Neuron (in vitro differentiated cells): ENCODE measurements at regions not wholly inside any gene's neighbourhood (a gene's known extent, or its start where the extent isn't known, plus 50 kb on each side); places are given as distances from the start of the nearest gene placed in this dataset.
"Not testable (repeated sequence)": the region's sequence is repeated elsewhere in the genome, so short reads cannot be mapped to it uniquely, and the experiment has no call there.

Source experiments
- H2AFZ ChIP-seq: one replicate; pipeline ENCODE4 v1.6.1; 2013; ENCODE audit warnings: low read depth, mild to moderate bottlenecking, inconsistent platforms, low read length, moderate library complexity
- H3K27me3 ChIP-seq: one replicate; pipeline ENCODE4 v1.6.1; 2013; ENCODE audit warnings: low read length; ENCODE audit not compliant: insufficient read depth
- H3K36me3 ChIP-seq: one replicate; pipeline ENCODE4 v1.6.1; 2013; ENCODE audit warnings: low read length; ENCODE audit not compliant: insufficient read depth
- H3K4me1 ChIP-seq: one replicate; pipeline ENCODE4 v1.6.1; 2013; ENCODE audit warnings: low read length; ENCODE audit not compliant: insufficient read depth
- H3K4me3 ChIP-seq: 2 replicates; pipeline ENCODE4 v1.5.1; 2013; ENCODE audit warnings: mild to moderate bottlenecking, low read length, moderate library complexity
- H3K9me3 ChIP-seq: one replicate; pipeline ENCODE4 v1.6.1; 2013; ENCODE audit warnings: low read length

DNA sequence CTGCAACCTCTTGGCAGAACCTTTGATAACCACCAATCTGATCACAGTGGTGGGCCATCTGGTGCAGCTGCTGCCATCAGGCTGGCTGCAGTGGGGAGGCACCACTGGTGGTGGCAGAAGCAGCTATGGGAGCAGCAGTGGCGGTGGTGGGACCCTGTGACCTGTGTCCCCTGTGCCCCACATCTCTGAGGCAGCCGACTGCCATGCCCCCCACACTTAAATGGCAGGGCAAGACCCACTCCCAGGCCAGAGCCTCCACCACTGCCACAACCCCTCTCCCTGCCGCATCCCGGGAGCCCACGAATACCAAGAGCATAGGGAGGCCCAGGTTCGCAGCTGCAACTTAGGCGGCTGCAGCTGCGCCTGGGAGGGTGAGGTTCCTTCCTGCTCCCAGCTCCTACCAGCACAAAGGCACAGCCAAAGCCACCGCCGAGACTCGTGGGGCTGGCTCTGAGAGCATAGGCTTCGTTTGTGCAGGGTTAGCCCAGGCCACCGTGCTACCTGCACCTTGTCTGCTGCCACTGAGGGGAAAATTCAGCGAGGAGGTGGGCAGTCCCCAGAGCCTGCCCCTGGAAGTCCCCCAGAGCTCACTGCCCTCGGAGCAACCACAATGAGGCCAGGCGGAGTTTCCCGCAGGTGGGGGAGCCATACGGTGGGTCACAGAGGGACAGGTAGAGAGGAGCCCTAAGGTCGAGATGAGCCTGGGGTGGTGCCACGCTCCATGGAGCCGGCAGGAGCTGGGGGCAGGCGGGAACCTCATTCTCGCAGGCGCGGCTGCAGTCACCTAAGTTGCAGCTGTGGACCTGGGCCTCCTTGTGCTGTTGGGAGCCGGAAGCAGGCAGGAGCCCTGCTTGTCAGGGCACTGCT is 518.7 kb downstream of the RWDD3 start:
- Histone ChIP-seq H2AFZ (no peak overlapping the region), H3K4me1 (no peaks in the 10 kb centered on the region), H3K27me3 (no peaks in the 10 kb centered on the region), H3K4me3 (no peak overlapping the region), H3K9me3 (peaks cover 2% of the 10 kb centered on the region), H3K36me3 (no peaks in the 10 kb centered on the region)

DNA sequence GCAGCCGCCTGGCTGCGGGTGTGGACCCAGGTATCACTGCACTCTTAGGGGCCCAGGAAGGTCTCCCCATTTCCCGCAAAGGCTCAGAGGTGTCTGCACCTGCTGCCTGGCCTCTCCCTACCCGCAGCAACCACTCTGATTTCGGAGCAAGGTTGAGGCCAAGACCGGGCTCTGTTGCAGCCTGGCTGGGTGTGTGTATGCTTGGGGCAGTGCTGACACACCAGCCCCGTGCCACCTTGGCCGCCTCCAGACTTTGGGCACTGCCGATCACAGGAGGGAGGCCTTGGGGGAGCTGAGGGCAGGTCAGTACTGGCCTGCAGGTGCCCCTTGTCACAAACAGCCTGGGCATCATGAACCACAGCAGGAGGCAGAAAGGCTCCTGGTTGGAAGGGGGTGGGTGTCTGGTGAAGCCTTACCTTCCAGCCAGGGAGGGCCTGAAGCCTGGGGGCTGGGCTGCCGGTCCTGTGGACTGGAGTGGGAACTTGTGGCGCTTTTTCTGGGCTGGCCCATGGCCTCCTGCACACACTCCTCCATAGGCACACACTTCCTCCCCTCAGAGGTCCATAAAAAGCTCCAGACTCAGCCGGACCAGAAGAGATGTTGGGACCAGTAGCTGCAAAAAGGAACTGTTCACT is 519.5 kb downstream of the RWDD3 start:
- Histone ChIP-seq H3K9me3 (peaks cover 2% of the 10 kb centered on the region), H3K4me3 (no peak overlapping the region), H2AFZ (no peak overlapping the region), H3K4me1 (no peaks in the 10 kb centered on the region), H3K36me3 (no peaks in the 10 kb centered on the region), H3K27me3 (no peaks in the 10 kb centered on the region)

DNA sequence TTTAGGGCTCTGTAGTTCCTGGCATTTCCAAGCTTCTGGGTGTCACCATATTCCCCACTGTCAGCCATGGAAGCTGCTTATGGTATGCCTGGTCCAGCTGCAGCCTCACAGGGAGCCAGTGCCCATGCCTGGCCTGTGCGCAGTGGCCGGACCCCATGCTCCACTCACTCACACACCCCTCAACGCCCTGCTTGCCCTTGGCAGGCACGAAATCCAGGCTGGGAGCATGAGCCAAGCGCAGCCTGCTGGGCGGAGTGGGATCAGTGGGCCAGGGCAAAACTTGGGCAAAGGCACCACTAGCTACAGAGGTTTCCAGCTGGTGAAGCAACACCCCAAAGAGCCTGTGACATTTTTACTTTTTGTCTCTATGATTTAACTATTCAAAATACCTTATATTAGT is 520.4 kb downstream of the RWDD3 start:
- Histone ChIP-seq H3K9me3 (peaks cover 2% of the 10 kb centered on the region), H3K27me3 (no peaks in the 10 kb centered on the region)

DNA sequence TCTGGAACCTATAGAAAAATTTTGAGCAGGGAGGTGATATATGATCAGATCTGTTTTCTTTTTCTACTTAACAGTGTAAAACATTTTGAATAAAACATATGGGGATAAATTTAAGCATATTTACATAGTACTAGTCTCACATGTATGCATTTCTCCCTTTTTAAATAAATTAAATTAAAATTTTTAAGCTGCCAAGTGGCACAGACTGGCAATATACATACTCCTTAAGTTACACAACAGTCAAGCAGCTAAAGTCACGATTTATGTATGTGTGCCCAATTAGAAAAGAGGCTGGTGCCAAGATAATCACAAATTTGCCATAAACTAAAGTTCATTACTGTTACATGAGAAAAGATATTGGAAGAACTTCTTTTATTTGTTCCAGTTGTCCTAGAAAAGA is 532.0 kb downstream of the RWDD3 start:
- no peaks in the 10 kb centered on the region for H3K36me3 ChIP-seq
- H2AFZ ChIP-seq, result no peak overlapping the region
- no peak overlapping the region for H3K4me3 ChIP-seq
- no peaks in the 10 kb centered on the region for H3K27me3 ChIP-seq
- H3K4me1 ChIP-seq, result no peaks in the 10 kb centered on the region
- no peaks in the 10 kb centered on the region for H3K9me3 ChIP-seq

More for the DNA sequence above, 520.4 kb downstream of the RWDD3 start:
- H3K4me3 ChIP-seq, result no peak overlapping the region
- no peaks in the 10 kb centered on the region for H3K4me1 ChIP-seq
- H3K36me3 ChIP-seq, result no peaks in the 10 kb centered on the region
- no peak overlapping the region for H2AFZ ChIP-seq

DNA sequence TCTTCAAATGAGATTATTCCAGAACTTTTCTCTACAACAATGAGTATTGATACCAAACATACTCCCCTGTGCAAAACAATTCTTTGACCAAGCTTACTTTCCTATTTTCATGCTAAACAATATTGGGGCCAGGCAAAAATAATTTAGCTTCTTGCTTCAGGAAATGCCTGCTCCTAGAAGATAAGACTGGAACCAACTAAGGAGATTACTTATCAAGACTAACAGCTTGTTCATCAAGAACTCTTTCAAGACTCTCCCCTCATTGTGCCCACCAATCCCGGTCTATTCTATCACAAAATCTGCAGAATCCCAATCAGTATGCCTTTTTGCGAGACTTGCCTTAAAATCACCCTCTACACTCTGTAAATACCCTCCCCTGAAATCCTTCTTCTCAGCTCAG is 536.6 kb downstream of the RWDD3 start:
- Histone ChIP-seq H3K27me3 (no peaks in the 10 kb centered on the region), H3K4me1 (no peaks in the 10 kb centered on the region), H3K36me3 (no peaks in the 10 kb centered on the region), H2AFZ (no peak overlapping the region), H3K9me3 (no peaks in the 10 kb centered on the region), H3K4me3 (no peak overlapping the region)

DNA sequence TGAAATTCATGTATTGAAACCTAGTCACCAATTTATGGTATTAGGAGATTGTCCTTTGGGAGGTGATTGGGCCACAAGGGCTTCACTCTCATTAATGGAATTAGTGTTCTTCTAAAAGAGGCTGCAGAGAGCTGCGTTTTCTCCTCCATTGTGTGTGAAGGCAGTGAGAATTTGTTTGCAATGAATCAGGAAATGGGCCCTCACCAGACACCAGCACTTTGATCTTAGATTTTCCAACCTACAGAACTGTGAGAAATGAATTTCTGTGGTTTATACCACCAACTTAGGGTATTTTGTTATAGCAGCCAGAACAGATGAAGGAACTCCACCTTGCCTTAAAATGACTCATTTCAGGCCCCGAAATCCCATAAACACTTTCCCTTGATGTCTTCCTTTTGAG is 544.2 kb downstream of the RWDD3 start:
- no peak overlapping the region for H3K4me3 ChIP-seq
- no peak overlapping the region for H2AFZ ChIP-seq
- H3K9me3 ChIP-seq, result no peaks in the 10 kb centered on the region
- peaks cover 11% of the 10 kb centered on the region for H3K4me1 ChIP-seq
- no peaks in the 10 kb centered on the region for H3K36me3 ChIP-seq
- H3K27me3 ChIP-seq, result no peaks in the 10 kb centered on the region

DNA sequence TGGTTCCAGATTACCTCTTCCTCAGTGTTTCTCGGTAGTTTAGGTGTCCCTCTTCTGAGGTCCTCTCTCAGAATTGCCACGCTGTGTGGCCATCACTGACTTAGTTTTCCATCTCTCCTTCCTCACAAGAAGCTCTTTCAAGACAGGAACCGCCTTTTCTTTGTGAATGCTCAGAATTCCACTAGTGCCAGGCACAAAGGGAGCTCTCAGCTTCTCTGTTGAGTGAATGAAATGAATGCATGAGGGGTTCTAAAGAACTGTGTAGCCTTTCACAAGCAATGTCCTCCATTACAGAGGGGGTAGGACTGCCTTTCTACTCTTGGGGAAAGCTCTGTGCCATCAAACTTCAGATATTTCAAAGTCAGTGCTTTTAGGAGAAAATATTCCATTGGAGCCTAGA is 546.8 kb downstream of the RWDD3 start:
- H3K36me3 ChIP-seq, result no peaks in the 10 kb centered on the region
- no peak overlapping the region for H2AFZ ChIP-seq
- H3K27me3 ChIP-seq, result no peaks in the 10 kb centered on the region
- H3K4me3 ChIP-seq, result no peak overlapping the region
- H3K4me1 ChIP-seq, result peaks cover 11% of the 10 kb centered on the region
- H3K9me3 ChIP-seq, result no peaks in the 10 kb centered on the region

DNA sequence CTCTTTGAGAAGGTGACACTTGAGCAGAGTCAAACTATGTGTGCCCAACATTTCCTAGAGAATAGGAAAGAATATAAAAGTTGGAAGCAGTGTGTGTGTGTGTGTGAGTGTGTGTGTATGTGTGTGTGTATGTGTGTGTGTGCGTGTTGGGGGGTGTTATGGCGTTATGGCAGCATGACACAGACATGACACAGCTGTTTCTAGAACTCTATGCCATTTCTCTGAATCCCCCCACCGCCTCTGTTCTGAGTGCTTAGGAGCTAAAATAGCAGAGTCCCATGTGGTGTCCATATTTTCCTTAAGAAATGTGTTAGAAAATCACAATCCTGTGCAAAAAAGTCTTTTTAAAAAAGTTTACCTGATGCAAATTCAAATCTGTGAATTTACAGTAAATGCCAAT is 556.1 kb downstream of the RWDD3 start:
- Histone ChIP-seq H3K4me1 (no peaks in the 10 kb centered on the region), H3K9me3 (no peaks in the 10 kb centered on the region), H3K27me3 (no peaks in the 10 kb centered on the region), H3K36me3 (no peaks in the 10 kb centered on the region), H2AFZ (no peak overlapping the region), H3K4me3 (no peak overlapping the region)

DNA sequence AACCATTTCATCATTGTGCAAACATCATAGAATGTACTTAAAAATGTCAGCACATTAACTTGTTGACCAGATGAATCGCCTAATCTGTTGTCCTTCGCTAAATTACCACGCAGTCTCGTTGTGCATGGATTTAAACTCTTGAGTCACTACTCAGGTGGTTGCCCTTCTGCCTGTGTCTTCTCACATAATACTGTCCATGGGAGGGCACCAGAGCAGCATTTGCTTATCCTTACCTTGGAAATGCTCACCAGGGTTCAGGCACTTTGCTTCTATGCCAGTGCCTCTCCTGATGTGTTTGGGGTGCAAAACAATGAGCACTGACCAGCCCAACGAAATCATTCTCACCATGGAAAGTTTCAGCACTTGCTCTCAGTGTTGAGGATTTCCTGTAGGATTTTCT is 559.9 kb downstream of the RWDD3 start:
- H3K9me3 ChIP-seq, result no peaks in the 10 kb centered on the region
- H3K27me3 ChIP-seq, result no peaks in the 10 kb centered on the region
- no peaks in the 10 kb centered on the region for H3K4me1 ChIP-seq
- no peak overlapping the region for H3K4me3 ChIP-seq
- no peak overlapping the region for H2AFZ ChIP-seq
- H3K36me3 ChIP-seq, result no peaks in the 10 kb centered on the region

DNA sequence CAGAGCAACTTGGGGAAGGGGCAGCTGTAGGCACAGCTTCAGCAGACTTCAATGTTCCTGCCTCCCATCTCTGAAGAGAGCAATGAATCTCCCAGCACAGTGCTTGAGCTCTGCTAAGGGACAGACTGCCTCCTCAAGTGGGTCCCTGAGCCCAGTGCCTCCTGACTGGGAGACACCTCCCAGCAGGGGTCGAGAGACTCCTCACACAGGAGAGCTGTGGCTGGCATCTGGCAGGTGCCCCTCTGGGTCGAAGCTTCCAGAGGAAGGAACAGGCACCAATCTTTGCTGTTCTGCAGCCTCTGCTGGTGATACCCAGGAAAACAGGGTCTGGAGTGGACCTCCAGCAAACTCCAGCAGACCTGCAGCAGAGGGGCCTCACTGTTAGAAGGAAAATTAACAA is 563.8 kb downstream of the RWDD3 start:
- H3K27me3 ChIP-seq, H2AFZ ChIP-seq: not testable (repeated sequence)

DNA sequence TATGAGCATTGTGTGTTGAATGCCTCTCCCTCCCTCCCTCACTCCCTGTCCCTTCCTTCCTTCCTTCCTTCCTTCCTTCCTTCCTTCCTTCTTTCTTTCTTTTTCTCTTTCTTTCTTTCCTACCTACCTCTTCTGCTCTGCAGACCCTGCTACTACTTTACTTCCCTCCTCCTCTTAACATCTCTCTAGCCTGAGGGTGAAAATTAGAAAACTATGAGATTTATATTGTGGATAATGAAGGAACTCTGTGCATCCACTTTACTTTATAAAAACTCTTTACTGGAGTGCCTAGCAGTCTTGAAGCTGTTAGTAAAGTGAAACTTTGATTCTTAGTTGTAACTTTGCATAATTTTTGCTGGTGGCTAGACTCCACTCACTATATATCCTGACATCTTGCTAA is 572.2 kb downstream of the RWDD3 start:
- no peaks in the 10 kb centered on the region for H3K4me1 ChIP-seq
- no peak overlapping the region for H2AFZ ChIP-seq
- H3K36me3 ChIP-seq, result no peaks in the 10 kb centered on the region

More for the DNA sequence above, 563.8 kb downstream of the RWDD3 start:
- H3K4me3 ChIP-seq, H3K9me3 ChIP-seq, H3K36me3 ChIP-seq, H3K4me1 ChIP-seq: not testable (repeated sequence)

DNA sequence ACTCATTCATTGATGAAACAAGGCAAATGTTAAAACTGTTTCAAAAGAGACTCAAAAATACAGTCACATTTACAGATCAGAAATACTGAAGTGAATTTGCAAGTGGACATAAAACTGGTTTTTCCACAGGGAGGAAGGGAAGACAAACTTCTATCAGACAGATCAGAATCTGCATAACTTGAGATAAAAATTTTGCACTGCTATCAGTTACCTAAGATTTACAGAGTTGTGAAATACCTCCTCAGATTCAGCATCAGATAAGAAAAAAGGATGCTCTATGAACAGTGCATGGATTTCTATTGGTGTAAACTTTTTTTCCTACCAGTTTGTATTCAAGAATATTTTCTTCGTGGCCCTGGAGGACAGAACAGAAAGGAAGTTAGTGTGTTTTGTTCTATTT is 575.4 kb downstream of the RWDD3 start:
- Histone ChIP-seq H3K27me3 (no peaks in the 10 kb centered on the region), H3K9me3 (no peaks in the 10 kb centered on the region), H3K4me1 (no peaks in the 10 kb centered on the region), H3K36me3 (no peaks in the 10 kb centered on the region), H2AFZ (no peak overlapping the region), H3K4me3 (no peak overlapping the region)

More for the DNA sequence above, 572.2 kb downstream of the RWDD3 start:
- H3K27me3 ChIP-seq, result no peaks in the 10 kb centered on the region
- no peaks in the 10 kb centered on the region for H3K9me3 ChIP-seq
- H3K4me3 ChIP-seq, result no peak overlapping the region

DNA sequence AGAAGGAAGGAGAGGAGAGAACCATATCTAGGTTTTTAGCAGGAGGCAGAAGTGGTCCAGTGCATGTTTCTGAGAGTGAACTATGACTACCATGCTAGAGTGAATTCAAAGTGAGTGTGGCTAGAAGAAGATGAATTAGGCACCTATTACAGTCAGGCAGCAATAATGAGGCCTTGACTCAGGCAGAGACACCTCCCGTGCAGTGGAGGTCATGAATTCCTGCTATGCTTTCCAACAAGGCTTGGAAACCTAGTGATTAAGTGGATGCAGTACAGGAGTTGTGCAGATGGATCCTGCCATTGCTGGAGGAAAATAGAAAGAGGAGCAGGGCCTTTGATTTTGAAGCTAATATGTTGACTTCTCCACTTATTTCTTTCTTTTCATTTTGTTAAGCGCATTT is 581.5 kb downstream of the RWDD3 start:
- no peak overlapping the region for H2AFZ ChIP-seq
- no peaks in the 10 kb centered on the region for H3K36me3 ChIP-seq
- H3K9me3 ChIP-seq, result no peaks in the 10 kb centered on the region
- no peaks in the 10 kb centered on the region for H3K27me3 ChIP-seq
- no peaks in the 10 kb centered on the region for H3K4me1 ChIP-seq
- no peak overlapping the region for H3K4me3 ChIP-seq
